K562 (cell line): ENCODE measurements at regions not wholly inside any gene's neighbourhood (a gene's known extent, or its start where the extent isn't known, plus 50 kb on each side); places are given as distances from the start of the nearest gene placed in this dataset.
A peak's percentile ranks its signal among the peaks of the same experiment; 100 is the strongest.

Experiments
- ATF1 ChIP-seq, 2 experiments: fragments of 450-650 bp in 1 of 2; IDR thresholded peaks; 2 replicates each; pipeline ENCODE4 v1.6.1; 2016; ENCODE audit warnings: missing compliant biosample characterization in 1 of 2, missing genetic modification characterization in 1 of 2
- CBFA2T2 ChIP-seq: fragments of 450-650 bp; conservative IDR thresholded peaks from 2 replicates; pipeline ENCODE4 v1.6.1; 2017; ENCODE audit warnings: mild to moderate bottlenecking
- E2F3 ChIP-seq: fragments of 250-450 bp; sonication (Bioruptor Pico); IDR thresholded peaks from 2 replicates; pipeline ENCODE4 v1.4.0; 2020; ENCODE audit warnings: mild to moderate bottlenecking
- KDM2B ChIP-seq: fragments of 250-450 bp; sonication (Bioruptor Pico); IDR thresholded peaks from 2 replicates; pipeline ENCODE4 v1.8.0; 2021; ENCODE audit warnings: mild to moderate bottlenecking, moderate library complexity
- NR2F6 ChIP-seq: fragments of 450-650 bp; formaldehyde crosslinking; IDR thresholded peaks from 2 replicates; pipeline ENCODE4 v1.4.0; 2020; ENCODE audit warnings: mild to moderate bottlenecking
- SLC30A9 ChIP-seq: fragments of 250-450 bp; sonication (Bioruptor Pico); IDR thresholded peaks from 2 replicates; pipeline ENCODE4 v1.8.0; 2022; ENCODE audit warnings: mild to moderate bottlenecking, moderate library complexity
- TAF7 ChIP-seq: fragments of 450-650 bp; IDR thresholded peaks from 2 replicates; pipeline ENCODE4 v1.6.1; 2016; ENCODE audit warnings: missing genetic modification characterization, missing compliant biosample characterization
- TEAD4 ChIP-seq, 2 experiments: sonication (generic) in 1 of 2; formaldehyde crosslinking in 1 of 2; IDR thresholded peaks; 2 replicates each; pipeline versions ENCODE4 v1.6.1 to v1.8.0; 2012 to 2022; ENCODE audit warnings: borderline replicate concordance in 1 of 2, inconsistent platforms in 1 of 2, low read length in 1 of 2, mild to moderate bottlenecking in 1 of 2, missing genetic modification reagents in 1 of 2
- THRA ChIP-seq: fragments of 450-650 bp; IDR thresholded peaks from 2 replicates; pipeline ENCODE4 v1.6.1; 2017; ENCODE audit warnings: mild to moderate bottlenecking, moderate library complexity
- ZNF197 ChIP-seq: fragments of 200-800 bp; sonication (Bioruptor generic); IDR thresholded peaks from 2 replicates; pipeline ENCODE4 v1.6.1; 2016; ENCODE audit warnings: low read depth, missing genetic modification characterization, missing compliant biosample characterization
- ZNF384 ChIP-seq: IDR thresholded peaks from 2 replicates; pipeline ENCODE4 v1.6.1; 2012; ENCODE audit warnings: low read depth, low read length, improper control_type of control experiment
- TF ChIP-seq, protein P1 (sequence below): fragments of 250-450 bp; sonication (Bioruptor Pico); IDR thresholded peaks from 2 replicates; pipeline ENCODE4 v1.5.0; 2020; ENCODE audit warnings: mild to moderate bottlenecking
- TF ChIP-seq, protein P2 (sequence below): fragments of 250-450 bp; sonication (Bioruptor Pico); IDR thresholded peaks from 2 replicates; pipeline ENCODE4 v1.5.1; 2021; ENCODE audit warnings: mild to moderate bottlenecking
- TF ChIP-seq, protein P3 (sequence below): fragments of 450-650 bp; IDR thresholded peaks from 2 replicates; pipeline ENCODE4 v1.6.1; 2017; ENCODE audit warnings: antibody characterized with exemption, mild to moderate bottlenecking
- TF ChIP-seq, protein P4 (sequence below): sonication (generic); formaldehyde crosslinking; IDR thresholded peaks from 2 replicates; pipeline ENCODE4 v1.8.0; 2023; ENCODE audit warnings: mild to moderate bottlenecking, missing genetic modification reagents

DNA sequence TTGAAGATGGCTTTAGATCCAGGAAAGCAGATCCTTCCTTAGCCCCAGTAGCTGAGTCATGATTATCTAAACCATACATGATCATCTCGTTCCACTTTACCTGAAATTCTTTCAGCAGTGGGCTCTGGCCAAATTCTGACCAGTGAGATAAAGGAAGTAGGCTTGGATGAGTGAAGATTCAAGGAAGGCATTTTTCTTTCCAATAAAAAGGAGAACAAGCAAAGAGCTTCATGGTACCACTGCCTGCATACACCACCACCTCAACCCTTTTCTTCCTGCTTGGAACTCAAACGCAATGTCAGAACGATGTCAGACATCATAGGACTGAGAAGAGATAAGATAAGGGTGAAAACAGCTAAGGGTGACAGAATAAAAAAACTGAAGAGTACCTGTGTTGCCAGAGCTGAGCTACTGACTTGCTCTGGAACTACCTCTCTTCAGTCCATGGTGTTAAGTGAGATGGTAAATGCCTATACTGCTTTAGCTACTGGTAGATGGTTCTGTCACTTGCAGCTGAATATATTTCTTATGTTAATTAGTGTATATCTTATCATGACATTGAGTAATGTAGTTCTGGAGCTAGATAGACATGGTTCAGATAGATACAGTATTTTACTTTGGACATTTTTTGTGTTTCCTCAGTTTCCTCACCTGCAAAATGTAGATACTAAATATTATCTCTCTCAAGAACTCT, 58.7 kb upstream of the ACVR1 start (continued):
- TF ChIP-seq, protein P1, sequence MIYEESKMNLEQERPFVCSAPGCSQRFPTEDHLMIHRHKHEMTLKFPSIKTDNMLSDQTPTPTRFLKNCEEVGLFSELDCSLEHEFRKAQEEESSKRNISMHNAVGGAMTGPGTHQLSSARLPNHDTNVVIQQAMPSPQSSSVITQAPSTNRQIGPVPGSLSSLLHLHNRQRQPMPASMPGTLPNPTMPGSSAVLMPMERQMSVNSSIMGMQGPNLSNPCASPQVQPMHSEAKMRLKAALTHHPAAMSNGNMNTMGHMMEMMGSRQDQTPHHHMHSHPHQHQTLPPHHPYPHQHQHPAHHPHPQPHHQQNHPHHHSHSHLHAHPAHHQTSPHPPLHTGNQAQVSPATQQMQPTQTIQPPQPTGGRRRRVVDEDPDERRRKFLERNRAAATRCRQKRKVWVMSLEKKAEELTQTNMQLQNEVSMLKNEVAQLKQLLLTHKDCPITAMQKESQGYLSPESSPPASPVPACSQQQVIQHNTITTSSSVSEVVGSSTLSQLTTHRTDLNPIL (CRISPR knock-in tag): no peak
- TF ChIP-seq, protein P2, sequence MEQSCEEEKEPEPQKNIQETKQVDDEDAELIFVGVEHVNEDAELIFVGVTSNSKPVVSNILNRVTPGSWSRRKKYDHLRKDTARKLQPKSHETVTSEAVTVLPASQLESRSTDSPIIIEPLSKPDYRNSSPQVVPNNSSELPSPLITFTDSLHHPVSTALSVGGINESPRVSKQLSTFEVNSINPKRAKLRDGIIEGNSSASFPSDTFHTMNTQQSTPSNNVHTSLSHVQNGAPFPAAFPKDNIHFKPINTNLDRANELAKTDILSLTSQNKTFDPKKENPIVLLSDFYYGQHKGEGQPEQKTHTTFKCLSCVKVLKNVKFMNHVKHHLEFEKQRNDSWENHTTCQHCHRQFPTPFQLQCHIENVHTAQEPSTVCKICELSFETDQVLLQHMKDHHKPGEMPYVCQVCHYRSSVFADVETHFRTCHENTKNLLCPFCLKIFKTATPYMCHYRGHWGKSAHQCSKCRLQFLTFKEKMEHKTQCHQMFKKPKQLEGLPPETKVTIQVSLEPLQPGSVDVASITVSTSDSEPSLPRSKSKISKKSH (CRISPR knock-in tag): no peak
- TF ChIP-seq ATF1 (CRISPR knock-in tag; IDR thresholded peaks at IDR 0.05) (no peak), ATF1 (tag; IDR thresholded peaks at IDR 0.05) (peak; percentile 49), ZNF384 (0 out of 2 replicates have a peak, but pooled peaks have one; percentile 32), KDM2B (CRISPR knock-in tag) (no peak), ZNF197 (CRISPR knock-in tag) (no peak), TAF7 (no peak), THRA (no peak), NR2F6 (CRISPR knock-in tag) (no peak), SLC30A9 (no peak), CBFA2T2 (no peak; the same call in 1 of the 2 replicates), TEAD4 (IDR thresholded peaks at IDR 0.05; ENCODE audit: low read length) (peak; percentile 54; the same call in 1 of the 2 replicates), TEAD4 (CRISPR knock-in tag; IDR thresholded peaks at IDR 0.05; ENCODE audit: borderline replicate concordance) (no peak), E2F3 (CRISPR knock-in tag) (no peak)
- TF ChIP-seq, protein P3, sequence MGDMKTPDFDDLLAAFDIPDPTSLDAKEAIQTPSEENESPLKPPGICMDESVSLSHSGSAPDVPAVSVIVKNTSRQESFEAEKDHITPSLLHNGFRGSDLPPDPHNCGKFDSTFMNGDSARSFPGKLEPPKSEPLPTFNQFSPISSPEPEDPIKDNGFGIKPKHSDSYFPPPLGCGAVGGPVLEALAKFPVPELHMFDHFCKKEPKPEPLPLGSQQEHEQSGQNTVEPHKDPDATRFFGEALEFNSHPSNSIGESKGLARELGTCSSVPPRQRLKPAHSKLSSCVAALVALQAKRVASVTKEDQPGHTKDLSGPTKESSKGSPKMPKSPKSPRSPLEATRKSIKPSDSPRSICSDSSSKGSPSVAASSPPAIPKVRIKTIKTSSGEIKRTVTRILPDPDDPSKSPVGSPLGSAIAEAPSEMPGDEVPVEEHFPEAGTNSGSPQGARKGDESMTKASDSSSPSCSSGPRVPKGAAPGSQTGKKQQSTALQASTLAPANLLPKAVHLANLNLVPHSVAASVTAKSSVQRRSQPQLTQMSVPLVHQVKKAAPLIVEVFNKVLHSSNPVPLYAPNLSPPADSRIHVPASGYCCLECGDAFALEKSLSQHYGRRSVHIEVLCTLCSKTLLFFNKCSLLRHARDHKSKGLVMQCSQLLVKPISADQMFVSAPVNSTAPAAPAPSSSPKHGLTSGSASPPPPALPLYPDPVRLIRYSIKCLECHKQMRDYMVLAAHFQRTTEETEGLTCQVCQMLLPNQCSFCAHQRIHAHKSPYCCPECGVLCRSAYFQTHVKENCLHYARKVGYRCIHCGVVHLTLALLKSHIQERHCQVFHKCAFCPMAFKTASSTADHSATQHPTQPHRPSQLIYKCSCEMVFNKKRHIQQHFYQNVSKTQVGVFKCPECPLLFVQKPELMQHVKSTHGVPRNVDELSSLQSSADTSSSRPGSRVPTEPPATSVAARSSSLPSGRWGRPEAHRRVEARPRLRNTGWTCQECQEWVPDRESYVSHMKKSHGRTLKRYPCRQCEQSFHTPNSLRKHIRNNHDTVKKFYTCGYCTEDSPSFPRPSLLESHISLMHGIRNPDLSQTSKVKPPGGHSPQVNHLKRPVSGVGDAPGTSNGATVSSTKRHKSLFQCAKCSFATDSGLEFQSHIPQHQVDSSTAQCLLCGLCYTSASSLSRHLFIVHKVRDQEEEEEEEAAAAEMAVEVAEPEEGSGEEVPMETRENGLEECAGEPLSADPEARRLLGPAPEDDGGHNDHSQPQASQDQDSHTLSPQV: 0 out of 2 replicates have a peak, but pooled peaks have one; percentile 26
- TF ChIP-seq, protein P4, sequence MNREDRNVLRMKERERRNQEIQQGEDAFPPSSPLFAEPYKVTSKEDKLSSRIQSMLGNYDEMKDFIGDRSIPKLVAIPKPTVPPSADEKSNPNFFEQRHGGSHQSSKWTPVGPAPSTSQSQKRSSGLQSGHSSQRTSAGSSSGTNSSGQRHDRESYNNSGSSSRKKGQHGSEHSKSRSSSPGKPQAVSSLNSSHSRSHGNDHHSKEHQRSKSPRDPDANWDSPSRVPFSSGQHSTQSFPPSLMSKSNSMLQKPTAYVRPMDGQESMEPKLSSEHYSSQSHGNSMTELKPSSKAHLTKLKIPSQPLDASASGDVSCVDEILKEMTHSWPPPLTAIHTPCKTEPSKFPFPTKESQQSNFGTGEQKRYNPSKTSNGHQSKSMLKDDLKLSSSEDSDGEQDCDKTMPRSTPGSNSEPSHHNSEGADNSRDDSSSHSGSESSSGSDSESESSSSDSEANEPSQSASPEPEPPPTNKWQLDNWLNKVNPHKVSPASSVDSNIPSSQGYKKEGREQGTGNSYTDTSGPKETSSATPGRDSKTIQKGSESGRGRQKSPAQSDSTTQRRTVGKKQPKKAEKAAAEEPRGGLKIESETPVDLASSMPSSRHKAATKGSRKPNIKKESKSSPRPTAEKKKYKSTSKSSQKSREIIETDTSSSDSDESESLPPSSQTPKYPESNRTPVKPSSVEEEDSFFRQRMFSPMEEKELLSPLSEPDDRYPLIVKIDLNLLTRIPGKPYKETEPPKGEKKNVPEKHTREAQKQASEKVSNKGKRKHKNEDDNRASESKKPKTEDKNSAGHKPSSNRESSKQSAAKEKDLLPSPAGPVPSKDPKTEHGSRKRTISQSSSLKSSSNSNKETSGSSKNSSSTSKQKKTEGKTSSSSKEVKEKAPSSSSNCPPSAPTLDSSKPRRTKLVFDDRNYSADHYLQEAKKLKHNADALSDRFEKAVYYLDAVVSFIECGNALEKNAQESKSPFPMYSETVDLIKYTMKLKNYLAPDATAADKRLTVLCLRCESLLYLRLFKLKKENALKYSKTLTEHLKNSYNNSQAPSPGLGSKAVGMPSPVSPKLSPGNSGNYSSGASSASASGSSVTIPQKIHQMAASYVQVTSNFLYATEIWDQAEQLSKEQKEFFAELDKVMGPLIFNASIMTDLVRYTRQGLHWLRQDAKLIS (CRISPR knock-in tag): no peak
